UCSD-AML1 (cell line): ENCODE measurements at regions not wholly inside any gene's neighbourhood (a gene's known extent, or its start where the extent isn't known, plus 50 kb on each side); places are given as distances from the start of the nearest gene placed in this dataset.

Source experiments
- DNase-seq: peaks from one replicate; lab custom pipeline; 2025; ENCODE audit not compliant: unreplicated experiment; lab: John Stamatoyannopoulos, UW

DNA sequence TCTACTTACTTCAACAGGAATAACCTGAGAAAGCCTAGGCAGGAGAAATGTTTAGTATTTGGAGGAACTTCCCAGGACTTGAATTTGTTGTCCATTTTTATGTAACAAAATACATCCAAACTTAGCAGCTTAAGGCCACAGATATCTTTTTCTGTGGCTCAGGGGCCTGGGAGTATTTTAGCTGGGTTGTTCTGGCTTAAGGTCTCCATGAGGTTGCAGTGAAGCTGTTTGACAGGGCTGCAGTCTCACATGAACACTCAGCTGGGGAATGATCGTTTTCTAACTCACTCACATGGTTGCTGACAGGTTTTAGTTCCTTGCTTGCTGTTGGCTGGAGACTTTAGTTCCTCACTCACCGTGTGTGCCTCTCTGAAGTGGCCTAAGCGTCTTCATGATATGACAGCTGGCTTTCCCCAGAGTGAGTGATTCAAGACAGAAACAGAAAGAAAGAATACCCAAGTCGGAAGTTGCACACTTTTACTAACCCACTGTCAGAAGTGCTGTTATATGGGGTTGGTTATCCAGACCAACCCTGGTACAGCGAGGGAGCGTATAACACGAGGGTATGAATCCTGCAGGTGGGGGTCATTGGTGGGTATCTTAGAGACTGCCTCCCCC, 229.7 kb upstream of the TBL1XR1 start:
- DNase-seq: no peak

- DNase-seq: no peak
These were observed 230.3 kb upstream of the TBL1XR1 start for GRCh38 chr3:177427540-177427939.

DNA sequence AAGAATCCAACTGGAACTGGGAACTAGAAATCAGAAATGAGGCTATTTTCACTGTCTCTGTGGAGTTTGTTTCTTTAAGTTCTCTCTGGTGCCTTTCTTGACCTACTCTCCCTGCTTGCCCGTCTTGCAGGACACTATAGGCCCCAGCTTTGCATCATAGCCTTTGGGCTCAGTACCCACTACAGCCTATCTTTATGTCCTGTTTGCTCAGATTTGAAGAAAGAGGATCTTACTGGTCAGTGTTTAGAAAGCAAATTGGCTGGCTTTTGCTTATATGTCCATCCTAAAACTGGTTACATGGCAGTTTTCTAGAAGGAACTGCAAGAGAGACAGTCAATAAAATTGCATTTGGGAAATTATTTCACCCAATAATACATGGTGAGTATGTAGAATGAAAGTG, 231.8 kb upstream of the TBL1XR1 start:
- DNase-seq: no peak

DNA sequence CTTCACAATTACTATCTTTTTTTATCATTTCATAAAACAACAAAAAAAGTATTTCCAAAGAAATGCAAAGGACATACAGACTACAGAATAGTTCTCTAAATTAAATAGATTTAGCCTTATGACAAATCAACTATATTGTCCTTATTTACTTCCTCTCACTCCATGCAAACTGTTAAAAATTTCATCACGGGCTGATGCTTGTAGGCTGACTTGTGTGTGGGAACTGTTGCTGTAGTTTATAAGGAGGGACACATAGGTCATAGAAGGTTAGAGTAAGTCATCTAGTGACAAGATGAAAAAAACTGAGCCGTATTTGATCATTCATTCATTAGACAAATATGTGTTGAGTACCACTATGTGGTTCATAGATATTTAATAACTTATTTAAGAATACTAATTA, 232.5 kb upstream of the TBL1XR1 start:
- DNase-seq: no peak

DNA sequence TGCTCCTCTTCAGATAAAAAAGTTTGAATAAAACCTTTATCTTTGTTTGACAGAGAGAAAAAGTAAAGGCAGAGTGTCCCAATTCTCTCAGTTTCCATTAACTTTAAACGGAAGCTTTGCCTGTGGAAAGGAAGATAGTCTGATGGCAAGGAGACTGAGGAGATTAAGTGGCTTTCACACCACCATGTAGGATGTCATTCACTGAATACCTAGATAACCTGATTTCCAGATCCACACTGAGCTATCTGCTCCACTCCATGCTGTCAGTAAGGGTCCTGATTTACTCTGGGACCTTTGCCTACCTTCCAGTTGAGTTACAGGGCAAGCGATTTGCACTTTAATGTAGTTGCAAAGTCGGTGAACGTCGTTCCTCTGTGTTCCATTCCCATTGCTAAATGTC, 233.4 kb upstream of the TBL1XR1 start:
- DNase-seq: no peak

DNA sequence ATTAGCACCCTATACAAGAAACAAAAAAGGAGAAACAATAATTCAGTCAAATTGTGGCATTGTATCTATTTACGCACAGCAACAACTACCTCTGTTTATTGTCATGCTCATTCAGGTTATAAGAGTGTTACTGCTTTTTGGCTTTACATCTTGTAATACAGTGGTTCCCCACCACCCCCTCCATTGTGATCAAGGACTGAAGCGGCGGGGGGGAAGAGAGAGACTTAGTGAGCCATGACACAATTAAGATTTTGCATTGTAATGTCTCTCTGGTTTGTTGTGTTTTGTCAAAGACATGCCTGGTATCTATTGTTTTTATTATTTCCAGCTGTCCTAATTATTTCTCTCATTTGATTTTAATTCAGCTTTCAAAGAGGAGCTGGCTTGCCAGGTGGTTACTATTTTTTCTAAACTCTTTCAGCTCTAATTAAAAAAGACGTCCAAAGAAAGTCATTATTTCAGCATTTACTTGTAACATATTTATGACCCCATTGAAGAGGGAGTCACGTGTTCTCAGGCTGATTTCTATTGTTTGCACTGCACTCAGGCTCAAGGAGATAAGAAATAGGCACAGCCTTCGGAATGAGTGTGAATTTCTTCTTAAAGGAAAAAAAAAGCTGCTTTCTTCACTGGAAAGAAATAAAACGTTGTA, 234.4 kb upstream of the TBL1XR1 start:
- DNase-seq: no peak

DNA sequence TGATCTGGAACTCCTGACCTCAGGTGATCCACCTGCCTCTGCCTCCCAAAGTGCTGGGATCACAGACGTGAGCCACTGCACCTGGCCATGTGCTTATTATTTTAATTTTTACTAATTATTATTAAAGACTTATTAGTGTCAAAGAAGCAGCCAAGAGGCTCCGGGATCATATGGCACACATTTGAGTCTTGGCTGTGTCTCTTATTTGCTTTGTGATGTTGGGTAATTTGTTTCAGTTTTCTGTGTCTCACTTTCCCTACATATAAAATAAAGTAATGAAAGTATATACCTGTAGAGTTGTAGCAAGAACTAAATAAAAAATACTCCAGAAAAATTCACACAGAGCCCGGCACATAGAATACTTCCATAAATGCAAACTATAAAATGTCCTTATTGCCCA, 238.0 kb upstream of the TBL1XR1 start:
- no peak for DNase-seq

- DNase-seq: no peak
These were observed 240.4 kb upstream of the TBL1XR1 start for GRCh38 chr3:177437513-177438337.

GRCh38 chr3:177438596-177439220, 241.4 kb upstream of the TBL1XR1 start:
- no peak for DNase-seq

DNA sequence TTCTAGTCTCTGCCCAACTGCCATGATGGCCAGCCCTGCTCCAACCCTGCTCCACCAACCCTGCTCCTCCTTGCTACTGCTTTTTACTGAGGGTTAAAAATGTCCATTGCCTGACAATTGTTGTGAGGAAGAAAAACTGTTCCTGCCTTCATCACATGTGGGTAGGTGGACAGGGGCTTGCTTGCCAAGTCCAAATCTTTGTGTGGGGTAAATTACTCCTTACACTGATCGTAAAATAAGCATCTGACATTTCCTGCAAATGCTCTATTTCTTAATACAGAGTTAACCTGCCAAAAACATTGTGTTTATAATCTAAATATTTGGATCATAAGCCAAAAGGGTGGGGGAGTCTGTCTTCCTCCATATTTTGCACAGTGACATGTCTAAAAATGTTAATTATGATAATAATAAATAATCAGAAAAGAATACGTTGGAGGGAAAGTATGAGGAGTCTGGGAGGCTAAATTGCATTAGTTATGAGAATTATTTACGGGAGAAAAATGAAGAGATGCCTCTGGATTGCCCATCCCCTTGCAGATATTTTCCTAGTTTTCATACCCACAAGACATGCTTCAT, 242.5 kb upstream of the TBL1XR1 start:
- DNase-seq: no peak

- no peak for DNase-seq
These were observed 243.3 kb upstream of the TBL1XR1 start for GRCh38 chr3:177440456-177441104.

- no peak for DNase-seq
These were observed 244.1 kb upstream of the TBL1XR1 start for GRCh38 chr3:177441276-177441812.

DNA sequence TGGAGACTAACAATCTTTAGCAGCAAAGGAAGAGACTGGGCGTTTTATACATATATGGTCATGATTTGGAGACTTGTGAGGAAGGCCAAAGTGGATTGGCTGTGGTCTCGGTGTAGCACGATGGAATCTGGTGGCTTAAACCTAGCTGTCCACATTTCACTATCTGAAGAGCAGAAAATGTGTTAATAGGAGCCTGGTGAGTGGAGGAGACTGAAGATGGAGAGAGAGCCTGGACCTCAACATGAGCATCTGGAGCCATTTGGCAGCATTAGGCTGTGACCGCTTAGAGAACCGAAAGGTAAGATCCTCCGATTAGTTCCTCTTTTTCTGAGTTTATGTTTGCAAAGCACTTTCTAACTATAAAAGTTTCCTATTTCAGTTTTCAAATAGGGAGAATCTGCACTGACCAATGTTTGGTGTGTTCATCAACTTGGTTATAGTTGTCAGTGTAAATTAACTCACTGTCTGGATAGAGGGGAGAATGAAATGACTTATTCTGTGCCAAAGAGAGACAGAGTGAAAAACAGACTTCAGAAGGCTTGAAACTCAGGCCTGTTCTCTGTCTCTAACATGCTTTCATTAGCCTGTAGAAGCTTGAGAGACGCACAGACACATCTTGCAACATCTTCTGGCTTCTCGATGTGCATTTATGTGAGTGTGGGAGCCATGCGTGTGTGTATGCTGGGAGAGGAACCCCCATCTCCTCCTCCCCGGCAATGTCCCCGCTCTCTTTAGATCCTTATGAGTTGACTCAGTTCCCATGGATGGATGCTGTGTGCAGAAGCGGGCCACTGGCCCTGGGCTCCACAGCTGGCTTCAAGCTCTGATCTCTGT, 244.7 kb upstream of the TBL1XR1 start:
- no peak for DNase-seq

DNA sequence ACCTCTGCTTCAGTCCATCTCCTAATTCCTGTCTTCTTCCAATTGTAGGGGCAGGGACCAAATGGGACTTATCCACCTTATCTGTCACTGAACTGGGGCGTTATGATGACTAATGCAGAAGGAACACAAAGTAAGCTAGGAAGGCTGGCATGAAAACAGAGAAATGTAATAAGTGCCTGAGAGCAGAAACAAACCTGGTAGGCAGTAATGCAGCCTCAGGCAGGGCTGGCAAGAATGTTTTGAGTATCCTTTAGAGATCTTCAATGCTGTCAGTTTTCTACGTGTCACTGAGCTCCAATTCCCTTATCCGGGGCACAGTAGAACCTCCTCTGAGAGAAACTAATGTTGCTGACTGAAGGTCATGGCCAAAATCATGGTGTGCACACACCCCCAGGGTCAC, 246.2 kb upstream of the TBL1XR1 start:
- no peak for DNase-seq

- no peak for DNase-seq
These were observed 247.4 kb upstream of the TBL1XR1 start for GRCh38 chr3:177444696-177445095.

GRCh38 chr3:177445549-177445948, 248.3 kb upstream of the TBL1XR1 start:
- no peak for DNase-seq

DNA sequence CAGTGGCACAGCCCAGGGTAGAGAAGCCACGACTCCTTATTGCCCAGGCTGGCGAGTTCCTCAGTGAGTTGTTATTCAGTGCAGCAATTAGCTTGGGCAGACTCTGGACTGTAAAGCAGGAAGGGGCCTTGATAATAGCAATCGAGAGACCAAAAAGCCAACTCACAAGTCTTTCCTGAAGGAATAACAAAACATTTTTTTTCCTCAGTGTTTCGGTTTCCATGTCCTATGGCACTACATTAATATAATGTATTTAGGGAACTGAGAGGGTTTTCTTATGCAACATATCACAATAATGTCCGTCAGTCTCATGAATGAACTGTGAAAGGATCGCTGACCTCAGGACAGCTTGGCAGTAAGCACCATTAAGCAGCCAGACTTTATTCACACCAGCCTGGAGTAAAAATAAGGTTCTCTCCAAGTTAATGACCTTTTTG, 248.9 kb upstream of the TBL1XR1 start:
- no peak for DNase-seq

- DNase-seq: no peak
These were observed 250.7 kb upstream of the TBL1XR1 start for GRCh38 chr3:177447938-177448337.

DNA sequence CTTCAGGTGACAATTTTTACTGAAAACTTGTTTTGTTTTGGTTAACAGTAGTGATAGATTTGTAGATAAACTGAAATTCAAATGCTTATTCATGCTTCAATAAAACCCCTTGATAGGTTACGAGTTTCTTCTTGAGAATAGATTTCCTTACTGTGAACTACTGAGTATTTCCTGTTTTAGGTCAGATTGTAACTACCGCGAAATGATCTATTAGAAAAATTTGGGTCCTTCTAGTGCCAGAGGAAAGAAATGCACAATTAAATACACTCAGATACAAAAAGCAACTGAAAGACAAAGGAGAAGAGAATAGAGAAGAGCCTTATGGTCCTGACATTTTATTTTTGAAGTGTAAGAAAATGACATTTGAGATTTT, 251.7 kb upstream of the TBL1XR1 start:
- no peak for DNase-seq
